ENCODE measurements at regions not wholly inside any gene's neighbourhood (a gene's known extent, or its start where the extent isn't known, plus 50 kb on each side); places are given as distances from the start of the nearest gene placed in this dataset.

- TF ChIP-seq TAF1 (IDR thresholded peaks at IDR 0.05; ENCODE audit: borderline replicate concordance, low read depth, low read length) (no peak), ZBTB33 (IDR thresholded peaks at IDR 0.05; ENCODE audit: borderline replicate concordance, low read depth) (no peak), YY1 (IDR thresholded peaks at IDR 0.05; ENCODE audit: low read depth) (no peak), CTCF (IDR thresholded peaks at IDR 0.05) (no peak), FOXJ3 (CRISPR knock-in tag; IDR thresholded peaks at IDR 0.05) (no peak), EZH2phosphoT487 (IDR thresholded peaks at IDR 0.05; ENCODE audit: borderline replicate concordance, low read depth) (no peak), FOXM1 (IDR thresholded peaks at IDR 0.05; ENCODE audit: low read depth) (no peak), TEAD4 (IDR thresholded peaks at IDR 0.05; ENCODE audit: borderline replicate concordance, insufficient read depth) (no peak), POLR2AphosphoS5 (IDR thresholded peaks at IDR 0.05; ENCODE audit: low read depth, low read length) (no peak), RCOR1 (IDR thresholded peaks at IDR 0.05; ENCODE audit: low read length) (no peak), CHD2 (IDR thresholded peaks at IDR 0.05; ENCODE audit: low read length, partially characterized antibody) (no peak), NFIC (IDR thresholded peaks at IDR 0.05; ENCODE audit: borderline replicate concordance) (no peak), TCF12 (IDR thresholded peaks at IDR 0.05) (no peak)
Measured at GRCh38 chr5:1686016-1686802, 113.4 kb downstream of the MRPL36 start.
